K562 (cell line): ENCODE measurements at regions not wholly inside any gene's neighbourhood (a gene's known extent, or its start where the extent isn't known, plus 50 kb on each side); places are given as distances from the start of the nearest gene placed in this dataset.

ENCODE experiments used
- ASH1L ChIP-seq: fragments of 450-650 bp; IDR thresholded peaks from 2 replicates; pipeline ENCODE4 v1.6.1; 2018; ENCODE audit warnings: borderline replicate concordance, mild to moderate bottlenecking, low read depth; ENCODE audit not compliant: partially characterized antibody
- CBFB ChIP-seq: sonication (generic); formaldehyde crosslinking; IDR thresholded peaks from 2 replicates; pipeline ENCODE4 v1.4.0; 2020; ENCODE audit warnings: mild to moderate bottlenecking, missing genetic modification reagents
- EHMT2 ChIP-seq: fragments of 450-650 bp; IDR thresholded peaks from 2 replicates; pipeline ENCODE4 v1.6.1; 2018; ENCODE audit warnings: antibody characterized with exemption
- EP400 ChIP-seq: fragments of 450-650 bp; IDR thresholded peaks from 2 replicates; pipeline ENCODE4 v1.6.1; 2017; ENCODE audit warnings: antibody characterized with exemption, mild to moderate bottlenecking, moderate library complexity
- FOXP1 ChIP-seq: sonication (generic); formaldehyde crosslinking; IDR thresholded peaks from 2 replicates; pipeline ENCODE4 v1.8.0; 2022; ENCODE audit warnings: mild to moderate bottlenecking, missing genetic modification reagents
- HDAC2 ChIP-seq: fragments of 450-650 bp; IDR thresholded peaks from 2 replicates; pipeline ENCODE4 v1.6.1; 2016; ENCODE audit warnings: mild to moderate bottlenecking
- KLF6 ChIP-seq: fragments of 250-450 bp; sonication (Bioruptor Pico); IDR thresholded peaks from 2 replicates; pipeline ENCODE4 v1.4.0; 2020; ENCODE audit warnings: mild to moderate bottlenecking, moderate library complexity, borderline replicate concordance
- POU5F1 ChIP-seq: fragments of 150-350 bp; IDR thresholded peaks from 2 replicates; pipeline ENCODE4 v1.6.1; 2014; ENCODE audit warnings: borderline replicate concordance, low read length, low read depth, mild to moderate bottlenecking; ENCODE audit not compliant: partially characterized antibody
- SP1 ChIP-seq: sonication (generic); formaldehyde crosslinking; IDR thresholded peaks from 2 replicates; pipeline ENCODE4 v1.8.1; 2022; ENCODE audit warnings: mild to moderate bottlenecking, missing genetic modification reagents
- TAF1 ChIP-seq: IDR thresholded peaks from 2 replicates; pipeline ENCODE4 v1.6.1; 2011; ENCODE audit warnings: mild to moderate bottlenecking, low read length, moderate library complexity; ENCODE audit not compliant: insufficient read depth, control insufficient read depth, severe bottlenecking; ENCODE audit errors: extremely low read depth
- USF1 ChIP-seq: sonication (generic); formaldehyde crosslinking; IDR thresholded peaks from 2 replicates; pipeline ENCODE4 v1.9.0; 2022; ENCODE audit warnings: mild to moderate bottlenecking, missing genetic modification reagents
- XRCC5 ChIP-seq: fragments of 200-400 bp; formaldehyde crosslinking; IDR thresholded peaks from 2 replicates; pipeline ENCODE4 v1.6.1; 2017; ENCODE audit warnings: low read depth, mild to moderate bottlenecking, low read length

GRCh38 chr11:111186308-111186915 is 59.1 kb upstream of the POU2AF2 start:
- no peak for TF ChIP-seq ASH1L
- TF ChIP-seq XRCC5 = no peak
- no peak for TF ChIP-seq EHMT2
- no peak for TF ChIP-seq SP1 (CRISPR knock-in tag)
- no peak for TF ChIP-seq POU5F1
- no peak for TF ChIP-seq USF1 (CRISPR knock-in tag)
- no peak for TF ChIP-seq HDAC2
- TF ChIP-seq TAF1 = no peak
- no peak for TF ChIP-seq KLF6 (CRISPR knock-in tag)
- no peak for TF ChIP-seq CBFB (CRISPR knock-in tag)
- TF ChIP-seq FOXP1 (CRISPR knock-in tag) = no peak
- no peak for TF ChIP-seq EP400
